ENCODE measurements at regions not wholly inside any gene's neighbourhood (a gene's known extent, or its start where the extent isn't known, plus 50 kb on each side); places are given as distances from the start of the nearest gene placed in this dataset.

GRCh38 chr7:67523713-67524112 is 527.1 kb downstream of the TYW1 start:
- TF ChIP-seq CTCF (IDR thresholded peaks at IDR 0.05) (no peak), EP300 (IDR thresholded peaks at IDR 0.05) (no peak)

Measured in ovary (tissue), 3 donors.